Ovary (tissue), 3 donors: ENCODE measurements at regions not wholly inside any gene's neighbourhood (a gene's known extent, or its start where the extent isn't known, plus 50 kb on each side); places are given as distances from the start of the nearest gene placed in this dataset.

Source experiments
- CTCF ChIP-seq, 3 donors: fragments of 450-650 bp in 2 of 3; fragments of 200-600 bp in 1 of 3; IDR thresholded peaks; one replicate each; pipeline versions ENCODE4 v1.5.1 to v1.8.0; 2016 to 2022; ENCODE audit warnings: antibody characterized with exemption in 3 of 3, mild to moderate bottlenecking in 1 of 3
- EP300 ChIP-seq: sonication (generic); formaldehyde crosslinking; IDR thresholded peaks from one replicate; pipeline ENCODE4 v1.6.1; 2017; ENCODE audit warnings: antibody characterized with exemption
- donor health status: DM: no; HTN: no; CAD: no.

- TF ChIP-seq CTCF (IDR thresholded peaks at IDR 0.05) (no peak), EP300 (no peak)
Observed at GRCh38 chr3:110533089-110533488, 538.5 kb upstream of the NECTIN3 start.
